Head of caudate nucleus (tissue), 42 donors: ENCODE measurements at regions not wholly inside any gene's neighbourhood (a gene's known extent, or its start where the extent isn't known, plus 50 kb on each side); places are given as distances from the start of the nearest gene placed in this dataset.
A peak's percentile ranks its signal among the peaks of the same experiment; 100 is the strongest.
"Not testable (repeated sequence)": the region's sequence is repeated elsewhere in the genome, so short reads cannot be mapped to it uniquely, and the experiment has no call there.

Source experiments
- DNase-seq, 42 donors: peaks; one replicate each; pipeline versions ENCODE4 v3.0.0 to v3.0.0-alpha.2; 2020 to 2021; ENCODE audit warnings: mixed read lengths in 7 of 42
- intact Hi-C: fragments of 100-400 bp; cut with DNase I; formaldehyde crosslinking; loops from one replicate; pipeline ENCODE4 v1.15.0; 2022

- DNase-seq: no peak
- intact Hi-C loops: no loop called here
Observed at GRCh38 chr7:79810916-79811315, 323.7 kb upstream of the GNAI1 start.

DNA sequence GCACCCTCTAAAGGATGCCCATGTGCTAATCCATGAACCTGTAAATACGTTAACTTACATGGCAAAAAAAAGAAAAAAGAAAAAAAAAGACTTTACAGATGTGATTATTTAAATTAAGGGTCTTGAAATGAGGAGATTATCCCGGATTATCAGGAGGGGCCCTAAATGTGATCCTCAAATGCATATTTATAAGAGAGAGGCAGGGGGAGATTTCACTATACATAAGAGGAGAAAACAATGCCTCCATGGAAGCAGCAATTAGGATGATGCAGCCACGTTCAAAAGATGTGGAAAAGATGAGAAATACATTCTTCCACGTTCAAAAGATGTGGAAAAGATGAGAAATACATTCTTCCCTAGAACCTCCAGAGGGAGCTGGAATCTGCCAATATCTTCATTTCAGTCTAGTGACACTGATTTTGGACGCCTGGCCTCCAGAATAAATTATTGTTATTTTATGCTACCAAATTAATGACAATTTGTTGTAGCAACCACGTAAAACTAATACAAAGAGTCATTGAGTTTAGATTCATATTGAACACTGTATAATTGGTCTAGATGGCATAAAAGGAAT is 328.4 kb upstream of the GNAI1 start:
- intact Hi-C loops: no loop called here

DNA sequence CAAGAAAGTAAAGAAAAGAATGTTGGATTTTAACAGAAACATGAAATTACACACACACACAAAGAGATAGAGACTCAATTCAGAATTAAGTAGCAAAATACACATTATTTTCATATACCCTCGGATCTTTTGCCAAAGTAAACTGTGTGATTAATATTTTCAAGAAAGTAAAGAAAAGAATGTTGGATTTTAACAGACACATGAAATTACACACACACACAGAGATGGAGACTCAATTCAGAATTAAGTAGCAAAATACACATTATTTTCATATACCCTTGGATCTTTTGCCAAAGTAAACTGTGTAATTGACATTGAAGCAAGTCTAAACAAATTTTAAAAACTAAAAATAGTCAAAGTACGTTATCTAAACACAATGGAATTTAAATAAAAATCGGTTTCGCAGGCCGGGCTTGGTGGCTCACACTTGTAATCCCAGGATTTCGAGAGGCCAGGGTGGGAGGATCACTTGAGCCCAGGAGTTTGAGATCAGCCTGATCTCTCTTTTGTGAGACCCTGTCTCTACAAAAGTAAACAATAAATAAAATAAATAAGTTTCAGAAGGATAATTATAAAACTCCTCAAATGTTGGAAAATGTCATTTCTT is 337.3 kb upstream of the MAGI2 start:
- intact Hi-C loops: no loop called here

More for the DNA sequence above, 328.4 kb upstream of the GNAI1 start:
- DNase-seq: peak in 5 of 42 donors; percentile 1 to 16 (median 3)

GRCh38 chr7:79789584-79790345 is 336.3 kb upstream of the MAGI2 start:
- no peak for DNase-seq
- intact Hi-C loops: no loop called here

More for the DNA sequence above, 337.3 kb upstream of the MAGI2 start:
- no peak for DNase-seq

DNA sequence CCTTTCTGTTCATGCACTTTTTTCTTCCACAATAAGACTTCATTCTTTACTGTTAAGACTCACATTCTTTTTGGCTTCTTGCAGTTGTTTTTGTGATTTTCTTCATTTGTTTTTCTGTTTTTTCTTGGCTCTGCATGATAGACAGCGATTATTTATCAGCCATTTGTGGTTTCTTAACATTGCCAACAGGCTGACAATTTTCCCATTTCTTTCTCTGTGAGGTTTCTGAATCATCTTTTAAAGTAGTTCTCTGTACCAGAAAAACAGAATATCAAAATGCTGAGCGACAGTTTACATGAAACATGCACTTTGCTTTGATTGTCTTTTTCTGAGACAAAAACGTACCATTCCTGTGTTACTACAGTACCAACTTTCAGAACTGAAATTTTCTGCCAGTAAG is 334.2 kb upstream of the MAGI2 start:
- intact Hi-C loops: no loop called here
- DNase-seq: no peak

DNA sequence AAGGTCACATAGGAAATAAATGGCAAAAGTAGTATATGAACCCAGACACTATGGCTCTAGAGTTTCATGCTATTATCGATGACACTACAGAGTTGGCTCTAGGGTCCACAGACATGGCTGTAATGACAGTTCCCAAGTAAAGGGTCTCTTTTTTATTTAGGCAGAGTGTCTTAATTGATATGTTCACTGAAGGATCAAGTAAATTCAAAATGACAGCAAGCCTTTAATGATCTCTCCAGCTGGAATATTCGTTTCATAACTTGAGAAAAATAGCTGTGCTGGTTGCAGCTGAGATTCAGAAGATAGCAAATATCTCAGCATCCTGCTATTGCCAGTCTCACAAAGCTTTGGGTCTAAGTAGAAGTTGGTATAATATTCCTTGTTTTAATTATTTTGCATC is 333.6 kb upstream of the MAGI2 start:
- intact Hi-C loops: no loop called here
- no peak for DNase-seq

DNA sequence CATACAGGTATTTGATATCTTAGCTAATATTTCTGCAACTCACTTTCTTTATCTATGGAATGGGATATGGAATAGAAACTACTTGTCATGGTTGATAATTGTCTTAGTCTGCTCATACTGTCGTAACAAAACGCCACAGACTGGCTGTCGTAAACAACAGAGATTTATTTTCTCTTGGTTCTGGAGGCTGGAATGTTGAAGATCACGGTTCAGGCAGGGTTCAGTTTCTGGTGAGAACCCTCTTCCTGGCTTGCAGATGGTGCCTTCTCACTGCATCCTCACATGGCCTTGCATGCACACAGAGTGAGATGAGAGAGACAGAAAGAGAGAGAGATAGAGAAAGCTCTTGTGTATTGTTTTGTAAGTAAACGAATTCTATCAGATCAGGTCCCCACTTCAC is 332.7 kb upstream of the MAGI2 start:
- no peak for DNase-seq
- intact Hi-C loops: no loop called here

DNA sequence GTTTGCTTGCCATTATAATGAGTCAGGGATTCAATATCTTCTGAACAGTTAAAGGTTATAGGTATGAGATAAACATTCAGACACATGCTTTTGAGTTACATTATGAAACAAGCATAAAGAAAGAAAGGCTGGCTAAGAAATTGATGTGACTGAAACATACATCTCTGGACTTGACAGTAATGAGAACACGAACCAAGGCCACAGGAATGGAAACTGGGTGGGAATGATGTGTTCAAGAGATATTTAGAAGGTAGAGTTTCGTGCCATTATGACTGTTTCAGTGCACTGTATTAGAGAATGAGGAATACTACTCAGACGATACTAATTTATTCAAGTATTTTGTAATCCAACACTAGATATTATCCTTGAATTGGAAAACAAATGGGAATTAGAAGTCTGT is 332.1 kb upstream of the MAGI2 start:
- intact Hi-C loops: no loop called here
- no peak for DNase-seq

DNA sequence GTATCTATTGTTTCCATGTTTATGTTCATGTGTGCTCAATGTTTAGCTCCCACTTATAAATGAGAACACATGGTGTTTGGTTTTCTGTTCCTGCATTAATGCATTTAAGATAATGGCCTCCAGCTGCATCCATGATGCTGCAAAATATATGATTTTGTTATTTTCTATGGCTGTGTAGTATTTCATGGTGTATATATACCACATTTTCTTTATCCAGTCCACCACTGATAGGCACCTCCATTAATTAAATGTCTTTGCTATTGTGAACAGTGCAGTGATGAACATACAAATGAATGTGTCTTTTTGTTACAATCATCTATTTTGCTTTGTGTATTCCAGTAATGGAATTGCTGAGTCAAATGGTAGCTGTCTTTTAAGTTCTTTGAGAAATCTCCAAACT is 329.4 kb upstream of the MAGI2 start:
- intact Hi-C loops: no loop called here
- DNase-seq: no peak

DNA sequence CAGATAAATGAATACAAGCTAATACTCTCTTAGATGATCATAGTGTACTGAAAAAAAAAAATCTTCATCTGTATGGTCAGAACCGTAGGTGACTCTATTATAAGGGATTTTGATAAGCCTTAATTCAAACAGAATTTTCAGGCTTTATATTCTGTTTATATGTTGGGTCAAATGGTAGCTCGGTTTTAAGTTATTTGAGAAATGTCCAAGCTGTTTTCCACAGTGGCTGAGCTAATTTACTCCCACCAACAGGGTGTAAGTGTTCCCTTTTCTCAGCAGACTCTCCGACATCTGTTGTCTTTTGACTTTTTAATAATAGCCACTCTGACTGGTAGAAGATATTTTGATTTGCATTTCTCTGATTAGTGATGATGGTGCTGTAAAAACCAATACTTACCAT is 328.8 kb upstream of the MAGI2 start:
- DNase-seq: no peak
- intact Hi-C loops: no loop called here

DNA sequence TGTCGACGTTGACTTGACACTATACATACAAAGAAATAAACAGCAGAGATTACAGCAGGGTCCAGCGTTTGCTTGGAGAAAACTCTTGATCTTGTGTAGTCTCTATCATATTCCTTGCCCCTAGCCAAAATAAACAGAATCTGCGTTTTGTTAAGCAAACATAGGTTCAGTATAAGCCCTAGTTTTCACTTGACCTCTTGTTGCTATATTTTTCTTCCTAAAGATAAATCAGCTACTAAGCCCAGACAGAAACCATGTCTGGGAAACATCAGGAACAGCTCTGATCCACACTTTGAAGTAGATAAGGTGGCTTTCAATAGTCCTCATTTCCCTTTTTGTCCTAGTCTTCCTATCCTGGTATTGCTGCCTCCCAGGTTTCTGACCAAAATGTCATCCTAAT is 328.2 kb upstream of the MAGI2 start:
- intact Hi-C loops: no loop called here
- no peak for DNase-seq

GRCh38 chr7:79778786-79779770 is 325.6 kb upstream of the MAGI2 start:
- no peak for DNase-seq
- intact Hi-C loops: no loop called here

DNA sequence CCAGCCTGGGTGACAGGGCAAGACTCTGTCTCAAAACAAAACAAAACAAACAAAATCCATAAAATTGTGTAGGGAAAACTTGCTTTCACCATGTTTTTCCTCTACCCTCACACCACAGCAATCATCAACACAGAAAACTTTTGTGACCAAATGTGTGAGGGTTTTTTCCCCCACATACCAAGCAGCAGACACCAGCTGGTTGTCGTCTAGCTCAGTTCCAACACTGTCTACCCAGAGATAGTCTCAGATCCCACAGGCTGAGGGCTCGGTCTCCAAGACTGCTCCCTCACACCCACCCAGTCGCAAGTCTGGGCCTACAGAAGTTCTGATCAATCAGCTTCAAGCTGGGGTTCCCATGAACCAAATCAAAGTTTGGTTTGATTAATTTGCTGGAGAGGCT is 322.4 kb upstream of the MAGI2 start:
- DNase-seq: no peak
- intact Hi-C loops: no loop called here

DNA sequence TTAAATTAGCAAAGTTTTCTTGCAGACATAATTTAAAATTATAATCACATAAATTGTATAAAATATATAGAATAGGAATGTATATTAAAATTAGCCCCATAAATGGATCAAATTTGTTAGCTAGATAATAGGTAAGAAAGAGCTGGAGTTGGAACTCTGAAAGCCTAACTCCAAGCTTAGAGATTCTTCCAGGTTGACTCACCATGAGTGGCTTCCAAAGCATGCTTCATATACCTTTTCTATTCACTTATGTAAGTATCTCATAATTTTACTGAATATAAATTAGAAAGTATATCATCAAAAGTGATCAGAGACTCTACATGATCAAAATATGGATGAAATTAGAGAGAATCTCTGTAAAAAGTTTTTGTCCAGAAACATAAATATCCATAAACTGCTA is 320.7 kb upstream of the MAGI2 start:
- DNase-seq: no peak

DNA sequence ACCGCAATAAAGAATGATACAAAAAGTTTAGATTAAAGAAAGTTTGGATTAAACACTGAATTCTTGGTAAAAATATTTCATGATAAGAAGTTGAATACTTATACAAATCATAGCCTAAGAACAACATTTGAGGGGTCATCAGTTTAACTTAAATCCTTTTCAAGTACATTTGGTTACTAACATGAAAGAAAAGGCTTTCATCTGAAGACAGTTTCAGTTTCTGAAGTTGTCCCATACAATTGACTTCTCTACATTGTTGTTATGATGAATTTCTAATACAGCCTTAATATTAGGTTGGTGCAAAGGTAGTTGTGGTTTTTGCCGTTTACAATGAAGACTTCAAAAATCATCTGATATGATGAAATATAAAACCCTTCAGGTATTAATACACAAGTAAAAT is 317.5 kb upstream of the MAGI2 start:
- intact Hi-C loops: no loop called here
- DNase-seq: no peak

More for the DNA sequence above, 320.7 kb upstream of the MAGI2 start:
- intact Hi-C loops: no loop called here

- DNase-seq: no peak
- intact Hi-C loops: no loop called here
Observed at GRCh38 chr7:79770063-79770462, 316.6 kb upstream of the MAGI2 start.

DNA sequence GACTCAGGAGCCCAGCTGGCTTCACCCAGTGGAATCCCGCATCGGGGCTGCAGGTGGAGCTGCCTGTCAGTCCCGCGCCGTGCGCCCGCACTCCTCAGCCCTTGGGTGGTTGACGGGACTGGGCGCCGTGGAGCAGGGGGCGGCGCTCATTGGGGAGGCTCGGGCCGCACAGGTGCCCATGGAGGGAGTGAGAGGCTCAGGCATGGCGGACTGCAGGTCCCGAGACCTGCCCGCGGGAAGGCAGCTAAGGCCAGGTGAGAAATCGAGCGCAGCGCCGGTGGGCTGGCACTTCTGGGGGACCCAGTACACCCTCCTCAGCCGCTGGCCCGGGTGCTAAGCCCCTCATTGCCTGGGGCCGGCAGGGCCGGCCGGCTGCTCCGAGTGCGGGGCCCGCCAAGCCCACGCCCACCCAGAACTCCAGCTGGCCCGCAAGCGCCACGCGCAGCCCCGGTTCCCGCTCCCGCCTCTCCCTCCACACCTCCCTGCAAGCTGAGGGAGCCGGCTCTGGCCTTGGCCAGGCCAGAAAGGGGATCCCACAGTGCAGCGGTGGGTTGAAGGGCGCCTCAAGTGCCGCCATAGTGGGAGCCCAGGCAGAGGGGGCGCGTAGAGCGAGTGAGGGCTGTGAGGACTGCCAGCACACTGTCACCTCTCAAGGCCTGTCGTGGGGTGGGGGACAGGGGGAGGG is 314.6 kb upstream of the MAGI2 start:
- intact Hi-C loops, DNase-seq: not testable (repeated sequence)

GRCh38 chr7:79767192-79767591 is 313.7 kb upstream of the MAGI2 start:
- DNase-seq, intact Hi-C loops: not testable (repeated sequence)

DNA sequence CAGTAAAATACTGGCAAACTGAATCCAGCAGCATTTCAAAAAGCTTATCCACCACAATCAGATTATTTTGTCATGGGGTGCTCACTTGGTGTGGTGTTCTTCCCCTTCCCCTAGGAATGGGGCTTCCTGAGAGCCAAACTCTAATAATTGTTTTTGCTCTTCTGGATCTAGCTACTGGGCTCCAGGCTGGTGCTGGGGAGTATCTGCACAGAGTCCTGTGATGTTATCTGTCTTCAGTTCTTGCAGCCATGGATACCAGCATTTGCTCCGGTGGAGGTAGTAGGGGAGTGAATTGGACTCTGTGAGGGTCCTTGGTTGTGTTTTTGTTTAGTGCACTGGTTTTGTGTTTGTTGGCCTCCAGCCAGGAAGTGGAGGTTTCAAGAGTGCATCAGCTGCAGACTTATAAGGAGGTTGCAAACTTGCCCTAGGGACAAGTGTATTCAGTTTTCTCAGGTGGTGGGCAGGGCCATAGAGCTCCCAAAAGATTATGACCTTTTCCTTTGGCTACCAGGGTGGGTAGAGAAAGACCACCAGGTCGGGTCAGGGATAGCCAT is 308.5 kb upstream of the MAGI2 start:
- no peak for DNase-seq
- intact Hi-C loops: no loop called here
